Keratinocyte (primary cell): ENCODE measurements at regions not wholly inside any gene's neighbourhood (a gene's known extent, or its start where the extent isn't known, plus 50 kb on each side); places are given as distances from the start of the nearest gene placed in this dataset.

Source experiments
- EZH2 ChIP-seq: IDR thresholded peaks from one replicate; pipeline ENCODE4 v1.6.1; 2012; ENCODE audit warnings: inconsistent platforms, mild to moderate bottlenecking, low read length, moderate library complexity
- TF ChIP-seq, protein P1 (sequence below), 3 experiments: IDR thresholded peaks in 1 of 3; conservative IDR thresholded peaks in 1 of 3; optimal IDR thresholded peaks in 1 of 3; 2 replicates in 2 of 3; 3 replicates in 1 of 3; pipeline versions ENCODE3 to v1.5.1; 2011; ENCODE audit warnings: low read length in 3 of 3, mild to moderate bottlenecking in 3 of 3, moderate library complexity in 2 of 3, control low read depth in 1 of 3, inconsistent platforms in 1 of 3; ENCODE audit not compliant: insufficient read depth in 2 of 3; ENCODE audit errors: extremely low read depth in 1 of 3

DNA sequence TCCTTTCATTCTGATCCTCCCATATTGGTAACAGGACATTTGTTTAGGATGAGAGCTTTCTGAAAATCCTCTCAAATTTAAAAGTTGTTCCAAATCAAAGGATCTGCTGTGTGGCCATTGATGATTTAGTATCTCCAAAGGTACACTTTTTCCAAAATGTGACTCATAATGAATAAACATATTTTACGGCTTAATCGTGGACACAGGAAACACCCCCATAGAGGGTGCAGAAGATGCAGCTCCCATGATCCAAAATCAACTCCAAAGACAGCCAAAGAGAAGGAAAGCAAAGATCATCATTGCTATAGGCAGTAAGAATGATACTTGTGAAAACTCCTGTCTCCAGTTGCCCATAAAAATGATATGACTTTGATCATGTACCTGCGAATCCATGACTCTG, 239.7 kb downstream of the PIK3R1 start:
- no peak for TF ChIP-seq EZH2
- TF ChIP-seq, protein P1, sequence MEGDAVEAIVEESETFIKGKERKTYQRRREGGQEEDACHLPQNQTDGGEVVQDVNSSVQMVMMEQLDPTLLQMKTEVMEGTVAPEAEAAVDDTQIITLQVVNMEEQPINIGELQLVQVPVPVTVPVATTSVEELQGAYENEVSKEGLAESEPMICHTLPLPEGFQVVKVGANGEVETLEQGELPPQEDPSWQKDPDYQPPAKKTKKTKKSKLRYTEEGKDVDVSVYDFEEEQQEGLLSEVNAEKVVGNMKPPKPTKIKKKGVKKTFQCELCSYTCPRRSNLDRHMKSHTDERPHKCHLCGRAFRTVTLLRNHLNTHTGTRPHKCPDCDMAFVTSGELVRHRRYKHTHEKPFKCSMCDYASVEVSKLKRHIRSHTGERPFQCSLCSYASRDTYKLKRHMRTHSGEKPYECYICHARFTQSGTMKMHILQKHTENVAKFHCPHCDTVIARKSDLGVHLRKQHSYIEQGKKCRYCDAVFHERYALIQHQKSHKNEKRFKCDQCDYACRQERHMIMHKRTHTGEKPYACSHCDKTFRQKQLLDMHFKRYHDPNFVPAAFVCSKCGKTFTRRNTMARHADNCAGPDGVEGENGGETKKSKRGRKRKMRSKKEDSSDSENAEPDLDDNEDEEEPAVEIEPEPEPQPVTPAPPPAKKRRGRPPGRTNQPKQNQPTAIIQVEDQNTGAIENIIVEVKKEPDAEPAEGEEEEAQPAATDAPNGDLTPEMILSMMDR (optimal IDR thresholded peaks at IDR 0.05 in 1 of 3, IDR thresholded peaks at IDR 0.05 in 1 of 3, conservative IDR thresholded peaks at IDR 0.05 in 1 of 3; ENCODE audit: extremely low read depth in 1 of 3, insufficient read depth in 2 of 3, low read length in 3 of 3), result no peak
